H9 (cell line): ENCODE measurements at regions not wholly inside any gene's neighbourhood (a gene's known extent, or its start where the extent isn't known, plus 50 kb on each side); places are given as distances from the start of the nearest gene placed in this dataset.

Experiments
- DNase-seq: peaks from one replicate; pipeline ENCODE4 v3.0.0-alpha.2; 2017
- H2AFZ ChIP-seq: one replicate; pipeline ENCODE4 v1.6.1; 2013; ENCODE audit warnings: mild to moderate bottlenecking, low read length, control low read depth, moderate library complexity
- H2AK5ac ChIP-seq: 2 replicates; pipeline ENCODE4 v1.6.1; 2013; ENCODE audit warnings: low read length, control low read depth, mixed read lengths; ENCODE audit not compliant: insufficient read length
- H2BK120ac ChIP-seq: one replicate; pipeline ENCODE4 v1.6.1; 2013; ENCODE audit warnings: low read depth, mild to moderate bottlenecking, low read length, control low read depth, inconsistent platforms; ENCODE audit not compliant: poor library complexity, severe bottlenecking
- H2BK12ac ChIP-seq: 2 replicates; pipeline ENCODE4 v1.6.1; 2013; ENCODE audit warnings: low read length, control low read depth, mixed read lengths, low read depth; ENCODE audit not compliant: insufficient read length
- H2BK15ac ChIP-seq: 2 replicates; pipeline ENCODE4 v1.6.1; 2013; ENCODE audit warnings: low read depth, low read length, control low read depth
- H2BK20ac ChIP-seq: one replicate; pipeline ENCODE4 v1.6.1; 2013; ENCODE audit warnings: low read depth, mild to moderate bottlenecking, low read length, control low read depth, inconsistent platforms; ENCODE audit not compliant: poor library complexity, severe bottlenecking
- H2BK5ac ChIP-seq: 2 replicates; pipeline ENCODE4 v1.6.1; 2013; ENCODE audit warnings: low read length, control low read depth, mixed read lengths; ENCODE audit not compliant: insufficient read length
- H3K14ac ChIP-seq: 2 replicates; pipeline ENCODE4 v1.6.1; 2013; ENCODE audit warnings: low read length, control low read depth; ENCODE audit not compliant: insufficient read depth
- H3K18ac ChIP-seq: 2 replicates; pipeline ENCODE4 v1.6.1; 2013; ENCODE audit warnings: low read depth, mild to moderate bottlenecking, mixed read lengths, low read length, control low read depth; ENCODE audit not compliant: insufficient read length
- H3K23ac ChIP-seq: 2 replicates; pipeline ENCODE4 v1.6.1; 2013; ENCODE audit warnings: low read length, control low read depth, mixed read lengths, low read depth; ENCODE audit not compliant: insufficient read length
- H3K23me2 ChIP-seq: 2 replicates; pipeline ENCODE4 v1.6.1; 2013; ENCODE audit warnings: low read depth, mild to moderate bottlenecking, mixed read lengths, low read length, control low read depth; ENCODE audit not compliant: insufficient read length, poor library complexity, severe bottlenecking
- H3K27ac ChIP-seq: 2 replicates; pipeline ENCODE4 v1.5.1; 2013; ENCODE audit warnings: low read length, control low read depth, mixed read lengths, low read depth; ENCODE audit not compliant: insufficient read length
- H3K27me3 ChIP-seq: 2 replicates; pipeline ENCODE4 v1.6.1; 2013; ENCODE audit warnings: low read length, control low read depth, inconsistent platforms; ENCODE audit not compliant: insufficient read depth
- H3K4ac ChIP-seq: 2 replicates; pipeline ENCODE4 v1.6.1; 2013; ENCODE audit warnings: low read depth, mild to moderate bottlenecking, control low read depth, inconsistent platforms, low read length, moderate library complexity
- H3K4me1 ChIP-seq: 2 replicates; pipeline ENCODE4 v1.6.1; 2013; ENCODE audit warnings: low read length, control low read depth, inconsistent platforms; ENCODE audit not compliant: insufficient read depth
- H3K4me2 ChIP-seq: 2 replicates; pipeline ENCODE4 v1.6.1; 2013; ENCODE audit warnings: low read length, control low read depth, mixed read lengths; ENCODE audit not compliant: insufficient read length, insufficient read depth
- H3K56ac ChIP-seq: 2 replicates; pipeline ENCODE4 v1.6.1; 2013; ENCODE audit warnings: low read depth, mild to moderate bottlenecking, mixed read lengths, low read length, control low read depth; ENCODE audit not compliant: insufficient read length
- H3K79me1 ChIP-seq: 2 replicates; pipeline ENCODE4 v1.6.1; 2013; ENCODE audit warnings: low read depth, mild to moderate bottlenecking, moderate library complexity, low read length, control low read depth, inconsistent platforms; ENCODE audit not compliant: insufficient read depth, poor library complexity, severe bottlenecking
- H3K79me2 ChIP-seq: 2 replicates; pipeline ENCODE4 v1.6.1; 2013; ENCODE audit warnings: low read length, control low read depth, inconsistent platforms; ENCODE audit not compliant: insufficient read depth
- H3K9ac ChIP-seq: 2 replicates; pipeline ENCODE4 v1.6.1; 2013; ENCODE audit warnings: low read length, control low read depth, mixed read lengths; ENCODE audit not compliant: insufficient read length; ENCODE audit errors: extremely low read depth
- H3K9me3 ChIP-seq: one replicate; pipeline ENCODE4 v1.6.1; 2013; ENCODE audit warnings: low read depth, low read length, inconsistent platforms; ENCODE audit not compliant: control insufficient read depth
- H3T11ph ChIP-seq: one replicate; pipeline ENCODE4 v1.6.1; 2013; ENCODE audit warnings: mild to moderate bottlenecking, low read length, control low read depth, inconsistent platforms
- H4K20me1 ChIP-seq: one replicate; pipeline ENCODE4 v1.6.1; 2013; ENCODE audit not compliant: control insufficient read depth, insufficient read length, insufficient read depth
- H4K5ac ChIP-seq: 2 replicates; pipeline ENCODE4 v1.6.1; 2013; ENCODE audit warnings: low read depth, mild to moderate bottlenecking, mixed read lengths, low read length, control low read depth; ENCODE audit not compliant: insufficient read length
- H4K8ac ChIP-seq: replicated peaks from 2 replicates; pipeline ENCODE4 v1.6.1; 2013; ENCODE audit warnings: low read length, control low read depth, mixed read lengths, low read depth; ENCODE audit not compliant: insufficient read length
- H4K91ac ChIP-seq: 2 replicates; pipeline ENCODE4 v1.6.1; 2013; ENCODE audit warnings: low read depth, mild to moderate bottlenecking, moderate library complexity, mixed read lengths, low read length, control low read depth; ENCODE audit not compliant: insufficient read length
- H3K27ac Mint-ChIP-seq, 3 experiments: 2 replicates in 2 of 3; 3 replicates in 1 of 3; pipeline ENCODE4 v1.8.0; 2020 to 2021; ENCODE audit warnings: mixed read lengths in 3 of 3, mild to moderate bottlenecking in 1 of 3, moderate library complexity in 1 of 3
- H3K27me3 Mint-ChIP-seq: 2 replicates; pipeline ENCODE4 v1.8.0; 2021; ENCODE audit warnings: low read depth, mild to moderate bottlenecking, moderate library complexity, mixed read lengths
- H3K36me3 Mint-ChIP-seq, 3 experiments: 2 replicates in 2 of 3; 3 replicates in 1 of 3; pipeline ENCODE4 v1.8.0; 2020 to 2021; ENCODE audit warnings: low read depth in 3 of 3, mixed read lengths in 3 of 3; ENCODE audit not compliant: insufficient read depth in 1 of 3
- H3K4me1 Mint-ChIP-seq, 2 experiments: 2 replicates each; pipeline ENCODE4 v1.8.0; 2020; ENCODE audit warnings: mixed read lengths in 2 of 2
- H3K4me3 Mint-ChIP-seq, 2 experiments: 2 replicates in 1 of 2; 3 replicates in 1 of 2; pipeline ENCODE4 v1.8.0; 2020 to 2021; ENCODE audit warnings: mild to moderate bottlenecking in 2 of 2, mixed read lengths in 2 of 2, moderate library complexity in 1 of 2
- H3K9me3 Mint-ChIP-seq, 2 experiments: 2 replicates in 1 of 2; 3 replicates in 1 of 2; pipeline ENCODE4 v1.8.0; 2020; ENCODE audit warnings: mild to moderate bottlenecking in 2 of 2, mixed read lengths in 2 of 2, moderate library complexity in 1 of 2
- TF ChIP-seq, protein P1 (sequence below): fragments of 200-600 bp; sonication (generic); conservative IDR thresholded peaks from 3 replicates; pipeline ENCODE4 v1.8.0; 2021; ENCODE audit warnings: antibody characterized with exemption, mild to moderate bottlenecking

DNA sequence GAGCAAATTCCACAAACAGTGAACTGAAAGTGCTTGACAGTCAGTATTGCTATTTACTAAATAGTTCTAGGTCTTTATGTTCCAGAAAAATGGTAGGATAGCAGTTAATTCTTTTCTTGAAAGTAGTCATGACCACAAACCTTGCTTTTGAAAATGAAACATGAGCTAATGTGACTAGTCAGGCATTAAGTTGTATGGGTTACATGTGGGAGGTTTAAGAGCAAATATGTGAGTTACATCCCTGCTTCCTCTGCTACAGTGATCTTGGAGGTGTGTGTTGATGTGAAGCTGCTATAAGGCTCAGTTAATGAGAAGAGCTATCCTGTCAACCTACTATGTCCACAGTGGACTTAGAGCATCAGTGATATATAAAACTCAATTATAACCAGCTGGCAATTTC, 741.6 kb downstream of the FSCB start:
- Histone ChIP-seq H2BK120ac (no peak overlapping the region), H3K14ac (no peak overlapping the region), H2BK15ac (no peak overlapping the region), H3T11ph (no peak overlapping the region), H3K56ac (no peak overlapping the region), H3K4me1 (no peaks in the 10 kb centered on the region), H3K27me3 (no peaks in the 10 kb centered on the region), H3K79me1 (no peaks in the 10 kb centered on the region), H2BK5ac (no peak overlapping the region), H3K9me3 (no peaks in the 10 kb centered on the region), H3K4me2 (no peak overlapping the region), H3K23ac (no peak overlapping the region), H3K27ac (no peak overlapping the region), H2AFZ (no peak overlapping the region), H2BK20ac (no peak overlapping the region), H4K91ac (no peak overlapping the region), H4K20me1 (no peaks in the 10 kb centered on the region), H3K79me2 (no peaks in the 10 kb centered on the region), H3K18ac (no peak overlapping the region), H4K8ac (no peak overlapping the region), H2AK5ac (no peak overlapping the region), H4K5ac (no peak overlapping the region), H2BK12ac (no peak overlapping the region), H3K4ac (no peak overlapping the region), H3K23me2 (no peaks in the 10 kb centered on the region), H3K9ac (no peak overlapping the region)
- TF ChIP-seq, protein P1, sequence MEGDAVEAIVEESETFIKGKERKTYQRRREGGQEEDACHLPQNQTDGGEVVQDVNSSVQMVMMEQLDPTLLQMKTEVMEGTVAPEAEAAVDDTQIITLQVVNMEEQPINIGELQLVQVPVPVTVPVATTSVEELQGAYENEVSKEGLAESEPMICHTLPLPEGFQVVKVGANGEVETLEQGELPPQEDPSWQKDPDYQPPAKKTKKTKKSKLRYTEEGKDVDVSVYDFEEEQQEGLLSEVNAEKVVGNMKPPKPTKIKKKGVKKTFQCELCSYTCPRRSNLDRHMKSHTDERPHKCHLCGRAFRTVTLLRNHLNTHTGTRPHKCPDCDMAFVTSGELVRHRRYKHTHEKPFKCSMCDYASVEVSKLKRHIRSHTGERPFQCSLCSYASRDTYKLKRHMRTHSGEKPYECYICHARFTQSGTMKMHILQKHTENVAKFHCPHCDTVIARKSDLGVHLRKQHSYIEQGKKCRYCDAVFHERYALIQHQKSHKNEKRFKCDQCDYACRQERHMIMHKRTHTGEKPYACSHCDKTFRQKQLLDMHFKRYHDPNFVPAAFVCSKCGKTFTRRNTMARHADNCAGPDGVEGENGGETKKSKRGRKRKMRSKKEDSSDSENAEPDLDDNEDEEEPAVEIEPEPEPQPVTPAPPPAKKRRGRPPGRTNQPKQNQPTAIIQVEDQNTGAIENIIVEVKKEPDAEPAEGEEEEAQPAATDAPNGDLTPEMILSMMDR, result no peak
- peaks cover 0 to 3% of the 10 kb centered on the region in 2 experiments; a peak in 1 of 4 replicates for H3K4me1 Mint-ChIP-seq
- H3K4me3 Mint-ChIP-seq, result no peak overlapping the region
- peaks cover 0 to 7% (median 3%) of the 10 kb centered on the region in 3 experiments; a peak in 4 of 7 replicates for H3K36me3 Mint-ChIP-seq
- no peaks in the 10 kb centered on the region for H3K27me3 Mint-ChIP-seq
- H3K9me3 Mint-ChIP-seq, result peaks cover 2 to 10% of the 10 kb centered on the region in 2 experiments; a peak in 2 of 5 replicates
- no peak overlapping the region for H3K27ac Mint-ChIP-seq
- DNase-seq, result no peak
